H1 (cell line): ENCODE measurements at regions not wholly inside any gene's neighbourhood (a gene's known extent, or its start where the extent isn't known, plus 50 kb on each side); places are given as distances from the start of the nearest gene placed in this dataset.

Experiments used
- CBX5 ChIP-seq: fragments of 300-800, 300-1000 bp; sonication (generic); IDR thresholded peaks from 2 replicates; pipeline ENCODE4 v1.7.1; 2016; ENCODE audit warnings: antibody characterized with exemption, low read length, low read depth
- KDM1A ChIP-seq: fragments of 200-600, 300-600 bp; sonication (generic); IDR thresholded peaks from 2 replicates; pipeline ENCODE4 v1.7.1; 2016; ENCODE audit warnings: mild to moderate bottlenecking, low read length, borderline replicate concordance
- PHF8 ChIP-seq: fragments of 200-600 bp; sonication (generic); conservative IDR thresholded peaks from 2 replicates; pipeline ENCODE4 v1.7.1; 2012; ENCODE audit warnings: low read depth, mild to moderate bottlenecking, inconsistent platforms, low read length, moderate library complexity
- TAF1 ChIP-seq: IDR thresholded peaks from 2 replicates; pipeline ENCODE4 v1.6.1; 2011; ENCODE audit warnings: mild to moderate bottlenecking, low read depth, low read length

DNA sequence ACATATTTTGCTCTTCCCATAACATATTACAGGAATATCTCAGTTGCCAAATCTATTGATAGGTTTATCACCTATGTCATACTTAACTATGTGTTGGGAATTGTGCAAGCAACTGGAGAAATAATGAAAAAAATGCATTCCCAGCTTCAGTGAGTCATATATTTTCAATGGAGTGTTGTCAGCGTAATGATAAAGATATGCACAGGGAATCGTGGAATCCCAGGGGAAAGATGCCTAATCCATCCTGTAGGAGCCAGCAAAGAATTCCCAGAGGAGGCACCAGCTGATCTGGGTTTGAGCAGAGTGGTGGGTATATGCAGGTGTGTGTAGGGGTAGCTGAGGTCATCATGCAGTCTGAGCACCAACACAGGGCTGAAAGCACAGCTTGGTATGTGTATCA, 213.3 kb upstream of the DAB1 start (continued):
- TF ChIP-seq KDM1A (no peak), TAF1 (no peak), PHF8 (no peak), CBX5 (no peak)
- TF ChIP-seq, all 59 proteins: peak for 0
